Fibroblast of pulmonary artery (primary cell): ENCODE measurements at regions not wholly inside any gene's neighbourhood (a gene's known extent, or its start where the extent isn't known, plus 50 kb on each side); places are given as distances from the start of the nearest gene placed in this dataset.

Experiments used
- DNase-seq: peaks from one replicate; pipeline ENCODE4 v3.0.0-alpha.2; 2010; ENCODE audit warnings: low read depth
- H3K4me3 ChIP-seq: replicated peaks from 2 replicates; pipeline ENCODE4 v1.5.1; 2011; ENCODE audit warnings: low read depth, mild to moderate bottlenecking, control low read depth, low read length, moderate library complexity
- TF ChIP-seq, protein P1 (sequence below): IDR thresholded peaks from 2 replicates; pipeline ENCODE4 v1.5.1; 2011; ENCODE audit warnings: mild to moderate bottlenecking, control low read depth, low read length, inconsistent platforms; ENCODE audit errors: missing control alignments

GRCh38 chr2:188203776-188204175 is 87.9 kb upstream of the GULP1 start:
- DNase-seq, result peak; percentile 16
- no peak overlapping the region for H3K4me3 ChIP-seq
- TF ChIP-seq, protein P1, sequence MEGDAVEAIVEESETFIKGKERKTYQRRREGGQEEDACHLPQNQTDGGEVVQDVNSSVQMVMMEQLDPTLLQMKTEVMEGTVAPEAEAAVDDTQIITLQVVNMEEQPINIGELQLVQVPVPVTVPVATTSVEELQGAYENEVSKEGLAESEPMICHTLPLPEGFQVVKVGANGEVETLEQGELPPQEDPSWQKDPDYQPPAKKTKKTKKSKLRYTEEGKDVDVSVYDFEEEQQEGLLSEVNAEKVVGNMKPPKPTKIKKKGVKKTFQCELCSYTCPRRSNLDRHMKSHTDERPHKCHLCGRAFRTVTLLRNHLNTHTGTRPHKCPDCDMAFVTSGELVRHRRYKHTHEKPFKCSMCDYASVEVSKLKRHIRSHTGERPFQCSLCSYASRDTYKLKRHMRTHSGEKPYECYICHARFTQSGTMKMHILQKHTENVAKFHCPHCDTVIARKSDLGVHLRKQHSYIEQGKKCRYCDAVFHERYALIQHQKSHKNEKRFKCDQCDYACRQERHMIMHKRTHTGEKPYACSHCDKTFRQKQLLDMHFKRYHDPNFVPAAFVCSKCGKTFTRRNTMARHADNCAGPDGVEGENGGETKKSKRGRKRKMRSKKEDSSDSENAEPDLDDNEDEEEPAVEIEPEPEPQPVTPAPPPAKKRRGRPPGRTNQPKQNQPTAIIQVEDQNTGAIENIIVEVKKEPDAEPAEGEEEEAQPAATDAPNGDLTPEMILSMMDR, result no peak

- DNase-seq, result no peak
- TF ChIP-seq, protein P1, result no peak
- no peak overlapping the region for H3K4me3 ChIP-seq
Measured at GRCh38 chr2:188204824-188205223, 86.8 kb upstream of the GULP1 start.

DNA sequence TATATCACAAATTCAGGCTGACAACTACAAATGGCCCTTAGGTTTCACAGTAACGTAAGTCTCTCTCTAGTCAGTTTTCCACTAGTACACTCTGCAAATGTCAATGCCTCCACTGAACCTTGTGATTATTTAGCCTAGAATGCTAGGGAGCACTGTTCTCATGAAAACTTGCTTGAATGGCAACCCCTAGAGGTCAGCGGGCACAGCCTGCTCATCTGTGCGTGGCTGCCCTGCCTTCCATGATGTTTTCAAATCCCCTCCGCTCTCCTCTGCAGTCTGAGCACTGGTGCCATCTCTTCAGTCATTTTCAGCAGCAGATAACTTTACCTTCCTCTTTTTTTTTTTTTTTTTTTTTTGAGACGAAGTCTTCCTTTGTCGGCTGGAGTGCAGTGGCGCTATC is 84.1 kb upstream of the GULP1 start:
- no peak for DNase-seq
- H3K4me3 ChIP-seq, result no peak overlapping the region
- TF ChIP-seq, protein P1, result no peak

DNA sequence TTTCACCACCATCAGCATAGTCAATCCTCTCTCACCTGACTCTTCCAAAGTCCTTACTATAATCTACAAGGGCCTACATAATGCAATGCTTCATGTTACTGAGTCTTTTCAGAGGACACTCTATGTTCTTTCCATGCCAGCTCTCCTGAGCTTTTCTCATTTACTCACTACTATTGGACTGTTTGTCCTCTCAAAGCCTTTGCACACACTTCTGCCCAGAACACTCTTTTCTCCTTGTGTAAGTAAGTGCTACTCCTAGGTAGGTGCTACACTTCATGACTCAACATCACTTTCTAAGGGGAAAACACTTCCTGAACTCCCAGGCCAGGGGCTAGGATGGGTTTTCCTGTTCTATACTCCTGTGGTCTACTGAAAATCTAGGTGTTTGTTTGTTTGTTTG is 82.5 kb upstream of the GULP1 start:
- no peak overlapping the region for H3K4me3 ChIP-seq
- TF ChIP-seq, protein P1, result no peak
- no peak for DNase-seq

- TF ChIP-seq, protein P1, result no peak
- H3K4me3 ChIP-seq, result no peak overlapping the region
- no peak for DNase-seq
Measured at GRCh38 chr2:188217264-188217663, 74.4 kb upstream of the GULP1 start.

DNA sequence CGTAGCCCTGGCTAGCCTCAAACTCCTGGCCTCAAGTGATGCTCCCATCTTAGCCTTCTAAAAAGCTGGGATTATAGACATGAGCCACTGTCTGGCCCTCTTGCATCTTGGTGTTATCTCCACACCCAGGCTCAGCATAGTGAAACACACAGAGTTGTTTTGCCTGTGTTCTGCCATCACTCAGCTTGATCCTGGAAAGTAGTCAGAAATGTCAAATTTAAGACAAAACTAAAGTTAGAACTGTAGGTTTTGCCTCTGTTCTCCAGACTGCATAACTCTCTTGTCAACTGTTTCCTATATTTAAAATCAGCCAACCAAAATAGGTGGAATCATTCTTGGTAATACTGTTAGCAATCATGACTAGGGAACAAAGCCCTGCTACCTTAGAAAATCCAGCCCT is 72.1 kb upstream of the GULP1 start:
- DNase-seq, result no peak
- TF ChIP-seq, protein P1, result no peak
- H3K4me3 ChIP-seq, result no peak overlapping the region

DNA sequence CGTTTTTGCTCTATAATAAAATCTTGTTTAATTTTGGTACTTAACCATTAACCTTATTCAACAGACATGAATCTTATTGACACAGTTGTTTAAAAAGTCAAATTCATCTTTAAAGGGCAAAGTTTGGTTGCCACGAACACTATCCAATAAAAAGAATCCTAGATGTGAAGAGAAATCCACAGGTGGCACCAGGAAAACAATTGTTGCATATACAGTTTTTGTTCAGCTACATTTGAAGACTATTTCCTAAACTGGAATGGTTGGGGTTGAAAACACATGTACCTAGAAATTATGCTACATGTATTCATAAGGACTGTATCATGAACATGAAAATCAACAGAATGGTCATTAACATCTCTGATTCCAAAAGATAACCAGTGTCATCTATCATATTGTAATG is 71.1 kb upstream of the GULP1 start:
- no peak overlapping the region for H3K4me3 ChIP-seq
- TF ChIP-seq, protein P1, result no peak
- no peak for DNase-seq
